Trophoblast cell (in vitro differentiated cells and primary cell): ENCODE measurements at regions not wholly inside any gene's neighbourhood (a gene's known extent, or its start where the extent isn't known, plus 50 kb on each side); places are given as distances from the start of the nearest gene placed in this dataset.

ENCODE experiments used
- DNase-seq, 2 donors: peaks; one replicate each; pipeline ENCODE4 v3.0.0-alpha.2; 2016
- H2AFZ ChIP-seq: 2 replicates; pipeline ENCODE4 v1.6.1; 2013; ENCODE audit warnings: low read length, moderate library complexity, mild to moderate bottlenecking; ENCODE audit not compliant: insufficient read depth, poor library complexity
- H2AK5ac ChIP-seq: 2 replicates; pipeline ENCODE4 v1.6.1; 2013; ENCODE audit warnings: mild to moderate bottlenecking, low read length
- H2BK120ac ChIP-seq: 2 replicates; pipeline ENCODE4 v1.6.1; 2013; ENCODE audit warnings: low read length, mild to moderate bottlenecking, moderate library complexity; ENCODE audit not compliant: insufficient read depth, poor library complexity
- H2BK12ac ChIP-seq: 2 replicates; pipeline ENCODE4 v1.6.1; 2013; ENCODE audit warnings: mild to moderate bottlenecking, low read length, moderate library complexity
- H2BK5ac ChIP-seq: 2 replicates; pipeline ENCODE4 v1.6.1; 2013; ENCODE audit warnings: low read length, low read depth, moderate library complexity, mild to moderate bottlenecking; ENCODE audit not compliant: poor library complexity
- H3K14ac ChIP-seq: 2 replicates; pipeline ENCODE4 v1.6.1; 2013; ENCODE audit warnings: mild to moderate bottlenecking, low read length
- H3K18ac ChIP-seq: 2 replicates; pipeline ENCODE4 v1.6.1; 2013; ENCODE audit warnings: mild to moderate bottlenecking, low read length
- H3K23ac ChIP-seq: 2 replicates; pipeline ENCODE4 v1.6.1; 2013; ENCODE audit warnings: low read length
- H3K27ac ChIP-seq: 2 replicates; pipeline ENCODE4 v1.5.1; 2013; ENCODE audit warnings: low read depth, mild to moderate bottlenecking, inconsistent platforms, low read length, moderate library complexity
- H3K27me3 ChIP-seq: 2 replicates; pipeline ENCODE4 v1.6.1; 2013; ENCODE audit warnings: inconsistent platforms, mild to moderate bottlenecking, low read length, moderate library complexity; ENCODE audit not compliant: insufficient read depth
- H3K36me3 ChIP-seq, 2 experiments: 1 replicate in 1 of 2; 2 replicates in 1 of 2; pipeline ENCODE4 v1.6.1; 2013; ENCODE audit warnings: low read length in 2 of 2, mild to moderate bottlenecking in 2 of 2, moderate library complexity in 1 of 2; ENCODE audit not compliant: insufficient read depth in 2 of 2, control insufficient read depth in 1 of 2
- H3K4ac ChIP-seq: 2 replicates; pipeline ENCODE4 v1.6.1; 2013; ENCODE audit warnings: low read depth, mild to moderate bottlenecking, low read length, moderate library complexity
- H3K4me1 ChIP-seq, 2 experiments: 1 replicate in 1 of 2; 2 replicates in 1 of 2; pipeline ENCODE4 v1.6.1; 2013; ENCODE audit warnings: low read length in 2 of 2, mild to moderate bottlenecking in 2 of 2, moderate library complexity in 1 of 2; ENCODE audit not compliant: insufficient read depth in 2 of 2, control insufficient read depth in 1 of 2
- H3K4me2 ChIP-seq: 2 replicates; pipeline ENCODE4 v1.6.1; 2013; ENCODE audit warnings: inconsistent platforms, mild to moderate bottlenecking, low read length, moderate library complexity
- H3K4me3 ChIP-seq: 2 replicates; pipeline ENCODE4 v1.5.1; 2013; ENCODE audit warnings: mild to moderate bottlenecking, low read depth, low read length, inconsistent platforms
- H3K79me1 ChIP-seq: one replicate; pipeline ENCODE4 v1.6.1; 2013; ENCODE audit warnings: low read length
- H3K79me2 ChIP-seq: 2 replicates; pipeline ENCODE4 v1.6.1; 2013; ENCODE audit warnings: low read length, mild to moderate bottlenecking; ENCODE audit not compliant: control insufficient read depth, insufficient read depth, poor library complexity
- H3K9ac ChIP-seq: 2 replicates; pipeline ENCODE4 v1.6.1; 2013; ENCODE audit warnings: mild to moderate bottlenecking, low read length
- H3K9me3 ChIP-seq: 2 replicates; pipeline ENCODE4 v1.6.1; 2013; ENCODE audit warnings: low read depth, mild to moderate bottlenecking, control low read depth, inconsistent platforms, low read length; ENCODE audit not compliant: insufficient read depth
- H4K12ac ChIP-seq: 2 replicates; pipeline ENCODE4 v1.6.1; 2013; ENCODE audit warnings: low read depth, mild to moderate bottlenecking, low read length, moderate library complexity
- H4K8ac ChIP-seq: 2 replicates; pipeline ENCODE4 v1.6.1; 2013; ENCODE audit warnings: low read depth, mild to moderate bottlenecking, low read length, moderate library complexity
- H4K91ac ChIP-seq: one replicate; pipeline ENCODE4 v1.6.1; 2013; ENCODE audit warnings: low read depth, mild to moderate bottlenecking, low read length, moderate library complexity
- WGBS: extraction: QIAGEN DNeasy Blood & Tissue Kit; methylation state at CpG from one replicate; pipeline ENCODE4 v1.1.7; 2013; ENCODE audit warnings: missing lambda C conversion rate; ENCODE audit not compliant: insufficient read length, insufficient coverage; ENCODE audit errors: extremely low coverage; 5-methylcytosine and 5-hydroxymethylcytosine counted together

DNA sequence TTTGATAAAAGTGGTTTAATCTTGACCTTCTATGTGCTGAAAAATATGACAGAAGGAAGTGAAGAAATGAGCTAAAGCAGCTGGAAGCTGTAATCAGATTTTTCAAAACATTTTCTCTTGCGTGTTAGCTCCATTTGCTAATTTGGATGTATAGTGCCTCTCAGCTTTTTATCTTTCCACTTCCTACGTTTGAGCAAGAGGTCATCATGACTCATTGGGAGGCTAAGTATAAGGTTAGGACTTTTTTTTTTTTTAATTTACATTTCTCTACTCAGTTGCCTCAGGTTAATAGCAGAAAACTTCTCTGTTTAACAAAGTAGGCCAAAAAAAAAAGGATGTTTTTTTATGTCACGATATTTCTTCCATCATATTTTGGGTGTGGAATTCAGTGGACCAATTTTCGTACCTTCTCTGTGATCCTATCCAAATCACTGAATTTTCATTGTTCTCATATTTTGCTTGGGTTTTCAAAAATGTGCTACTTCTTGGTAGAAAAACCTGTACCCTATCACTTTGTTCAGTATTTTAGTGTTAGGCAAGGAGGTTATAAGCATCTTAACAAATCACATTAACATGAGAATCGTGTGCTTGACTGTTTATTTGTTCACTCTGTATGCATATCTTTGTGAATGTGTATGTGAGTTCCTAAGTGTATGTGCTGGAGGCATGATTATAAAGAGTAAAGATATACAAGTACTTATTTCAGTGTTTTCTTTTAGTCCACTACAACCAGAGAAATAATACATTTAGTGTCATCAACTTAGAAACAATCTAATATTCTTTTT is 1028.3 kb upstream of the EYS start:
- Histone ChIP-seq H3K27me3 (no peaks in the 10 kb centered on the region), H2BK5ac (no peak overlapping the region), H2AFZ (no peak overlapping the region), H2BK12ac (no peak overlapping the region), H2AK5ac (no peak overlapping the region), H3K36me3 (no peaks in the 10 kb centered on the region), H3K4me2 (no peak overlapping the region), H3K9me3 (no peaks in the 10 kb centered on the region), H3K4me3 (no peak overlapping the region), H3K23ac (no peak overlapping the region), H3K4ac (no peak overlapping the region), H3K27ac (no peak overlapping the region), H4K8ac (no peak overlapping the region), H3K18ac (no peak overlapping the region), H3K9ac (no peak overlapping the region), H4K91ac (no peak overlapping the region), H3K79me2 (no peaks in the 10 kb centered on the region), H2BK120ac (no peak overlapping the region), H3K14ac (no peak overlapping the region), H4K12ac (no peak overlapping the region), H3K4me1 (no peaks in the 10 kb centered on the region), H3K79me1 (no peaks in the 10 kb centered on the region)
- no peak for DNase-seq
- no CpG with 5 or more reads among the region's 5 CpGs for WGBS

GRCh38 chr6:66731310-66731709 is 1024.3 kb upstream of the EYS start:
- Histone ChIP-seq H3K4me3 (no peak overlapping the region), H3K79me2 (no peaks in the 10 kb centered on the region), H3K18ac (no peak overlapping the region), H3K36me3 (no peaks in the 10 kb centered on the region), H4K8ac (no peak overlapping the region), H2BK5ac (no peak overlapping the region), H3K4me2 (no peak overlapping the region), H3K9ac (no peak overlapping the region), H2AFZ (no peak overlapping the region), H2BK120ac (no peak overlapping the region), H3K23ac (no peak overlapping the region), H2BK12ac (no peak overlapping the region), H3K4me1 (no peaks in the 10 kb centered on the region), H3K79me1 (no peaks in the 10 kb centered on the region), H3K14ac (no peak overlapping the region), H3K27ac (no peak overlapping the region), H4K91ac (no peak overlapping the region), H4K12ac (no peak overlapping the region), H3K27me3 (no peaks in the 10 kb centered on the region), H3K9me3 (no peaks in the 10 kb centered on the region), H2AK5ac (no peak overlapping the region), H3K4ac (no peak overlapping the region)
- no CpG with 5 or more reads among the region's 1 CpG for WGBS
- DNase-seq, result no peak

DNA sequence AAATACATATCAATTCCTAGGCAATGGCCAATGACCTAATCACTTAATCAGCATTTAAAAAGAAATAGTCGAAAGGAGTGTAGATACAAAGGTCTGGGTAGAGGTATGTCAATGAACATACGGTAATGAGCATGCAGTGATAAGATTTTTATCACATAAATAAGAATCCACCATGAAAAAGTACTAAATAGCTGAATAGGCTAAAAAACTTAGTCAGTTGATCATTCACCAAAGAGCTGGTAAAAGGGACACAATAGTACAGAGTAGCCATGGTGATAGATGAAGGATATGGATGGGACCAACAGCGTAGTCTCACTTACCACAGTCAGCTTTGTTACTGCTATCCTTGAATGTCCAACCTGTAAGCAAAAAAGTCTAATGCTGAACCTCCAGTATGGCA is 1018.6 kb upstream of the EYS start:
- no peak overlapping the region for H4K8ac ChIP-seq
- no peaks in the 10 kb centered on the region for H3K36me3 ChIP-seq
- H3K4ac ChIP-seq, result no peak overlapping the region
- H2AFZ ChIP-seq, result no peak overlapping the region
- no peak overlapping the region for H3K14ac ChIP-seq
- no CpG with 5 or more reads among the region's 3 CpGs for WGBS
- no peak overlapping the region for H2BK5ac ChIP-seq
- no peaks in the 10 kb centered on the region for H3K79me1 ChIP-seq
- H2BK12ac ChIP-seq, result no peak overlapping the region
- H3K9ac ChIP-seq, result no peak overlapping the region
- H2AK5ac ChIP-seq, result no peak overlapping the region
- no peaks in the 10 kb centered on the region for H3K9me3 ChIP-seq
- no peak overlapping the region for H3K27ac ChIP-seq
- no peaks in the 10 kb centered on the region for H3K4me1 ChIP-seq
- no peaks in the 10 kb centered on the region for H3K27me3 ChIP-seq
- DNase-seq, result no peak
- no peak overlapping the region for H2BK120ac ChIP-seq
- H4K91ac ChIP-seq, result no peak overlapping the region
- no peak overlapping the region for H3K4me3 ChIP-seq
- H3K79me2 ChIP-seq, result no peaks in the 10 kb centered on the region
- no peak overlapping the region for H3K23ac ChIP-seq
- H3K18ac ChIP-seq, result no peak overlapping the region
- H3K4me2 ChIP-seq, result no peak overlapping the region
- no peak overlapping the region for H4K12ac ChIP-seq

DNA sequence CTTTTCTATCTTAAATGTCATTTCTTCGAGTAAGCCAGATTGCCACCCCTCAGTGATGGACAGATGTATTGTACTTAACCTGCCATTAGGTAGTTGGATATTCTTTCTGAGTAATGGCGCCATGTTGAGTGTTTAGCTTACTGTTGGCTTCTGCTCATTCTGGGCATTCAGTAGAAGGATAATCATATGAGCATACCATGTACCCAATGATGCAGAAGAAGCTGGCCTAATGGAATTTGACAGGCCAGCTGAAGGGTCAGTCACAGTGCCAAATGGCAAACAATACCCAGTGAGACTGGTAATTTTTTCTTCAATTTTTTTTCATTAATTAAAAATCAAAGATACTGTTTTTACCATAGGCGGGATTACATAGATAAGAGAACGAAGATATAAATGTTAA is 1010.8 kb upstream of the EYS start:
- H4K12ac ChIP-seq, result no peak overlapping the region
- H3K4me3 ChIP-seq, result no peak overlapping the region
- H3K9ac ChIP-seq, result no peak overlapping the region
- WGBS, result no CpG with 5 or more reads among the region's 4 CpGs
- H3K27ac ChIP-seq, result no peak overlapping the region
- no peak overlapping the region for H3K14ac ChIP-seq
- H2AK5ac ChIP-seq, result no peak overlapping the region
- H3K23ac ChIP-seq, result no peak overlapping the region
- no peak overlapping the region for H3K4ac ChIP-seq
- no peak overlapping the region for H4K91ac ChIP-seq
- no peak overlapping the region for H2BK120ac ChIP-seq
- no peak overlapping the region for H3K4me2 ChIP-seq
- no peaks in the 10 kb centered on the region for H3K79me2 ChIP-seq
- H3K9me3 ChIP-seq, result no peaks in the 10 kb centered on the region
- no peak for DNase-seq
- no peaks in the 10 kb centered on the region for H3K36me3 ChIP-seq
- no peaks in the 10 kb centered on the region for H3K27me3 ChIP-seq
- no peak overlapping the region for H2AFZ ChIP-seq
- no peak overlapping the region for H2BK5ac ChIP-seq
- no peak overlapping the region for H2BK12ac ChIP-seq
- H4K8ac ChIP-seq, result no peak overlapping the region
- no peaks in the 10 kb centered on the region for H3K79me1 ChIP-seq
- H3K4me1 ChIP-seq, result no peaks in the 10 kb centered on the region
- H3K18ac ChIP-seq, result no peak overlapping the region
